Natural killer cell (primary cell): ENCODE measurements at regions not wholly inside any gene's neighbourhood (a gene's known extent, or its start where the extent isn't known, plus 50 kb on each side); places are given as distances from the start of the nearest gene placed in this dataset.

Experiments
- ATAC-seq, 3 donors: fragments of 150-1000 bp in 2 of 3; fragments of 200-7000 bp in 1 of 3; cut with Tn5 transposase; 1 replicate in 1 of 3; 2 replicates in 2 of 3; pipeline ENCODE4 v1.10.0; 2021; ENCODE audit warnings: mild to moderate bottlenecking in 2 of 3, moderate library complexity in 2 of 3
- DNase-seq, 2 donors: peaks; one replicate each; pipeline versions ENCODE4 v3.0.0 to v3.0.0-alpha.2; 2013 to 2021; ENCODE audit warnings: mixed read lengths in 1 of 2
- H3K27ac ChIP-seq: one replicate; pipeline ENCODE4 v1.5.1; 2013; ENCODE audit warnings: mild to moderate bottlenecking, low read length
- H3K27me3 ChIP-seq: one replicate; pipeline ENCODE4 v1.6.1; 2013; ENCODE audit warnings: low read length; ENCODE audit not compliant: control insufficient read depth, insufficient read depth
- H3K36me3 ChIP-seq: one replicate; pipeline ENCODE4 v1.6.1; 2013; ENCODE audit warnings: low read length; ENCODE audit not compliant: control insufficient read depth, insufficient read depth
- H3K4me1 ChIP-seq: one replicate; pipeline ENCODE4 v1.6.1; 2013; ENCODE audit warnings: low read length; ENCODE audit not compliant: control insufficient read depth, insufficient read depth
- H3K4me3 ChIP-seq: one replicate; pipeline ENCODE4 v1.5.1; 2013; ENCODE audit warnings: low read length
- H3K9me3 ChIP-seq: one replicate; pipeline ENCODE4 v1.6.1; 2013; ENCODE audit warnings: low read length; ENCODE audit not compliant: control insufficient read depth, insufficient read depth
- H3K27ac Mint-ChIP-seq, 2 donors: one replicate each; pipeline ENCODE4 v1.8.0; 2022; ENCODE audit warnings: mild to moderate bottlenecking in 2 of 2, mixed read lengths in 2 of 2, moderate library complexity in 1 of 2
- H3K27me3 Mint-ChIP-seq, 2 donors: one replicate each; pipeline ENCODE4 v1.8.0; 2022; ENCODE audit warnings: low read depth in 2 of 2, mixed read lengths in 2 of 2
- H3K36me3 Mint-ChIP-seq: one replicate; pipeline ENCODE4 v1.8.0; 2022; ENCODE audit warnings: mixed read lengths
- H3K4me1 Mint-ChIP-seq, 2 donors: one replicate each; pipeline ENCODE4 v1.8.0; 2022; ENCODE audit warnings: mixed read lengths in 2 of 2
- H3K4me3 Mint-ChIP-seq: one replicate; pipeline ENCODE4 v1.8.0; 2022; ENCODE audit warnings: mild to moderate bottlenecking, moderate library complexity, mixed read lengths
- H3K9me3 Mint-ChIP-seq, 2 donors: one replicate each; pipeline ENCODE4 v1.8.0; 2022; ENCODE audit warnings: mixed read lengths in 2 of 2
- WGBS: methylation state at CpG from one replicate; pipeline ENCODE4 v1.1.7; 2013; ENCODE audit warnings: missing lambda C conversion rate; ENCODE audit not compliant: insufficient coverage; 5-methylcytosine and 5-hydroxymethylcytosine counted together
- intact Hi-C: fragments of 100-400 bp; cut with micrococcal nuclease; formaldehyde crosslinking; loops from one replicate; pipeline ENCODE4 v1.14.2; 2022
- TF ChIP-seq, protein P1 (sequence below): fragments of 200-600 bp; IDR thresholded peaks from one replicate; pipeline ENCODE4 v1.8.0; 2022; ENCODE audit warnings: antibody characterized with exemption

DNA sequence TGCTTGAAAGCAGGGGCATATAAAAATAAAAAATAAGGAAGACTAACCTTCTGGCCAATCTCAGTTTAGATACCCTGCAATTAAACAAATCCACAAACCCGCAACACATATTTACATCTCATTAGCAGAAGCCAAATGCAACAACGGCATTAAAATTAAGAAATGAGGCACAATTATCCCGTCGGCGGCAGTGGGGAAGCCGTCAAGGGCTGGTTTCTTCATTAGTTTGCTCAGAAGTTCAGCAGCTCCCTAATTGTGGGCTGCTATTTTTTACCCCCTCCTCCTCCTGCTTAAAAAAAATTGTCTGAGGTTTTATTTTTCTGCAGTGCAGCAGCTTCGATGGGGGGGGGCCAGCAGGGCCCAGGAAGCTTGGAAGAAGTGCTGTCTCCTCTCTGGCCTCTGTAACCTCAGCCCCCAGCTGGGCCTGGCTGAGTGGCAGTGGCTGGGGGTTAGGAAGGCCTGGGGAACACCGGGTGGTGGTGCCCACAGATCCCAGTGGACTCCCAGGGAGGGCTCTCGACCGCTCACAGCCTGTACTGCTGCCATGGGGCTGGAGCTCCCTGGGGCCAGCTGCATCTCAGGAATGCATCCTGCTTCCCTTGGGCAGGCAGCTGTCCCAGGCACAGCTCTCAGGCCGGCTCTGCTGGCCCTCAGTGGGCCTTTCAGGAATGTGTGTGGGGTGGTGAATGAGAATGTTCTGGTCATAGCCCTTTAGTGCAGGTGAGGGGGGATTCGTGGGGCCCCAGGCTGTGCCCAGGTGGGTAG lies 148.7 kb upstream of the B3GAT1 start:
- H3K4me1 ChIP-seq = peaks cover 10% of the 10 kb centered on the region
- no peaks in the 10 kb centered on the region for H3K9me3 ChIP-seq
- Mint-ChIP-seq H3K4me3 (no peak overlapping the region), H3K9me3 (no peaks in the 10 kb centered on the region), H3K36me3 (no peaks in the 10 kb centered on the region), H3K4me1 (peaks cover 0 to 15% of the 10 kb centered on the region in 2 donors), H3K27ac (no peak overlapping the region), H3K27me3 (peaks cover 10 to 13% of the 10 kb centered on the region in 2 donors)
- ATAC-seq = peak in 1 of 3 donors; percentile 24
- peak in 1 of 2 donors; percentile 10 for DNase-seq
- no peaks in the 10 kb centered on the region for H3K36me3 ChIP-seq
- WGBS = 77% methylated on average over 12 of the region's 12 CpGs
- no peaks in the 10 kb centered on the region for H3K27me3 ChIP-seq
- H3K4me3 ChIP-seq = no peak overlapping the region
- H3K27ac ChIP-seq = no peak overlapping the region
- TF ChIP-seq, protein P1, sequence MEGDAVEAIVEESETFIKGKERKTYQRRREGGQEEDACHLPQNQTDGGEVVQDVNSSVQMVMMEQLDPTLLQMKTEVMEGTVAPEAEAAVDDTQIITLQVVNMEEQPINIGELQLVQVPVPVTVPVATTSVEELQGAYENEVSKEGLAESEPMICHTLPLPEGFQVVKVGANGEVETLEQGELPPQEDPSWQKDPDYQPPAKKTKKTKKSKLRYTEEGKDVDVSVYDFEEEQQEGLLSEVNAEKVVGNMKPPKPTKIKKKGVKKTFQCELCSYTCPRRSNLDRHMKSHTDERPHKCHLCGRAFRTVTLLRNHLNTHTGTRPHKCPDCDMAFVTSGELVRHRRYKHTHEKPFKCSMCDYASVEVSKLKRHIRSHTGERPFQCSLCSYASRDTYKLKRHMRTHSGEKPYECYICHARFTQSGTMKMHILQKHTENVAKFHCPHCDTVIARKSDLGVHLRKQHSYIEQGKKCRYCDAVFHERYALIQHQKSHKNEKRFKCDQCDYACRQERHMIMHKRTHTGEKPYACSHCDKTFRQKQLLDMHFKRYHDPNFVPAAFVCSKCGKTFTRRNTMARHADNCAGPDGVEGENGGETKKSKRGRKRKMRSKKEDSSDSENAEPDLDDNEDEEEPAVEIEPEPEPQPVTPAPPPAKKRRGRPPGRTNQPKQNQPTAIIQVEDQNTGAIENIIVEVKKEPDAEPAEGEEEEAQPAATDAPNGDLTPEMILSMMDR = no peak
- intact Hi-C loops = no loop called here

DNA sequence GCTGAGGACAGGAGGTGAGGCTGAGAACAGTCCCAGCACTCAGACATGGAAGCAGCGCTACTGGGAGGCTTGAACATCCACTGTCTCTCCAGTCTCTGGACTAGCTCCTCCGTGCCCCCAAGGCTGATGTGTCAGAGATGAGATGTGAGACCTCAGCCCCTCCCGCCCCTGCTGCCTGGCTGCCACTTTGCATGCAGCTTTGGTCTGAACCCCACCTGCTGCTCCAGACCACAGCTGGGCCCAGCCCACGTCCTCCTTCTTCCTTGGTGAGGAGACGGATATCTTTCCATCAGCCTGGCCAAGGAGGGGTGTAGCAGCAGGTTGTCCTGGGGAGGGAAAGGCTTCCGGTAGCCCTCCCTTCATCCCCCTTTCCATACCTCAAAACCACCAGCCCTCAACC lies 148.0 kb upstream of the B3GAT1 start:
- Histone ChIP-seq H3K27ac (no peak overlapping the region), H3K27me3 (no peaks in the 10 kb centered on the region), H3K4me1 (peaks cover 10% of the 10 kb centered on the region), H3K9me3 (no peaks in the 10 kb centered on the region), H3K4me3 (no peak overlapping the region), H3K36me3 (no peaks in the 10 kb centered on the region)
- ATAC-seq = peak in 1 of 3 donors; percentile 21
- Mint-ChIP-seq H3K36me3 (no peaks in the 10 kb centered on the region), H3K4me3 (no peak overlapping the region), H3K4me1 (peaks cover 0 to 15% of the 10 kb centered on the region in 2 donors), H3K27me3 (peaks cover 10 to 13% of the 10 kb centered on the region in 2 donors), H3K9me3 (no peaks in the 10 kb centered on the region), H3K27ac (no peak overlapping the region)
- intact Hi-C loops = no loop called here
- DNase-seq = peak in 1 of 2 donors; percentile 10
- TF ChIP-seq, protein P1 = no peak
- WGBS = 62% methylated on average over 5 of the region's 6 CpGs

DNA sequence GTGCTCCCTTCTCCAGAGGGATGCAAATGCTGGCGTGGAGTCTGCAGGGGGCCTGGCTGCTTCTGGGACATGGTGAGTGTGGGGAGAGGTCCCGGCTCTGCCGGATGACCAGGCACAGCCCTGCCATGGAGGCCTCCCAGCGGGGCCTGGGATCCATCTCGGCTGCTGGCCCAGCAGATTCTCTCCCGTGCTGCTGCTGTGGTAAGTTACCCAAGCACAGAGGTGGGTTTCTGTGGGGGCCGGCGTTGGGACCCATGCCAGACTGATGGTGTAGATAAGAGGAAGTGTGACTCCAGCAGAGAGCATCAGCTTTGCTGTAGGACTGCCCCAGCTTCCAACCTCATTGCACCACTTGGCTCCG lies 147.5 kb upstream of the B3GAT1 start:
- H3K27ac ChIP-seq = no peak overlapping the region
- H3K27me3 ChIP-seq = no peaks in the 10 kb centered on the region
- Mint-ChIP-seq H3K4me3 (no peak overlapping the region), H3K4me1 (peaks cover 0 to 15% of the 10 kb centered on the region in 2 donors), H3K27ac (no peak overlapping the region), H3K27me3 (peaks cover 10 to 13% of the 10 kb centered on the region in 2 donors), H3K9me3 (no peaks in the 10 kb centered on the region), H3K36me3 (no peaks in the 10 kb centered on the region)
- WGBS = 51% methylated on average over 9 of the region's 9 CpGs
- no peaks in the 10 kb centered on the region for H3K36me3 ChIP-seq
- H3K9me3 ChIP-seq = no peaks in the 10 kb centered on the region
- TF ChIP-seq, protein P1 = no peak
- peaks cover 10% of the 10 kb centered on the region for H3K4me1 ChIP-seq
- DNase-seq = peak in 1 of 2 donors; percentile 11
- intact Hi-C loops = no loop called here
- no peak overlapping the region for H3K4me3 ChIP-seq
- ATAC-seq = peak in 1 of 3 donors; percentile 33
